ENCODE measurements at regions not wholly inside any gene's neighbourhood (a gene's known extent, or its start where the extent isn't known, plus 50 kb on each side); places are given as distances from the start of the nearest gene placed in this dataset.
"Not testable (repeated sequence)": the region's sequence is repeated elsewhere in the genome, so short reads cannot be mapped to it uniquely, and the experiment has no call there.

GRCh38 chr10:130934293-130935127 is 377.0 kb downstream of the TCERG1L start:
- DNase-seq (ENCODE audit: low read depth in 3 of 3) = no peak

- no peak for DNase-seq (ENCODE audit: low read depth in 3 of 3)
Observed at GRCh38 chr10:130935128-130935439, 376.4 kb downstream of the TCERG1L start.

DNA sequence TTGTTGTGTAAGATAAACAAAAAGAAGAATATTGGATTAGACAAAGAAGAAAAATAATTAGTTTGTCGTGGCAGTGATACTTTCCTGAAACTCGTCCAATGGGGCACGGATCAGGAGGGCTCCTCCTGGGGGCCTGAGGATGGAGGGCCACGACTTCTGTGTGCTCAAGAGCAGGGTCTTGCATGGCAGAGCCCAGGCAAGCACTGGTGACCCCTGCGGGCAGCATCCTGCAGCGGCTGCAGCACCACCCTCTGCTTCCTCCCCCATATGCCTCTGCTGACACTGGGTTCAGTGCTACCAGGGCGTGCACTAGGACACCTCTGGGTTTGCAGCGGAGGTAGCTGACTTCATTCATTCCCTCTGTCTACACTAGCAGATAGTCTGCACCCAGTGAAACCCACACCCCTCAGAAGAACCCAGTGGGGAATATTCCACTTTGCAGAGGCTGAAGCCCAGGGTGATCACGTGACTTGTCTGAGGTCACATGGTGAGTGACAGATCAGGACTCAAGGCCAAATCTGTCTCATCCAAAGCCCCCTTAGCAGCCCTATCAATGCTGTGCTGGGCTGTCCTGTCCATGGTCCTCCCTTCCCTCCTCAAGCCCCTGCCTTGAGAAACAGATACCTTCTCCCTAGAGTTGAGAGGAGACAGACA is 375.5 kb downstream of the TCERG1L start:
- DNase-seq (ENCODE audit: low read depth in 3 of 3) = no peak

GRCh38 chr10:130936851-130937250 is 374.7 kb downstream of the TCERG1L start:
- no peak for DNase-seq (ENCODE audit: low read depth in 3 of 3)

- DNase-seq (ENCODE audit: low read depth in 3 of 3) = no peak
Observed at GRCh38 chr10:130938051-130938450, 373.5 kb downstream of the TCERG1L start.

GRCh38 chr10:130938891-130939290 is 372.6 kb downstream of the TCERG1L start:
- DNase-seq (ENCODE audit: low read depth in 3 of 3) = not testable (repeated sequence)

GRCh38 chr10:130941886-130942285 is 369.6 kb downstream of the TCERG1L start:
- no peak for DNase-seq (ENCODE audit: low read depth in 3 of 3)

GRCh38 chr10:130952086-130952485 is 359.4 kb downstream of the TCERG1L start:
- no peak for DNase-seq (ENCODE audit: low read depth in 3 of 3)

GRCh38 chr10:130954326-130954905 is 357.1 kb downstream of the TCERG1L start:
- no peak for DNase-seq (ENCODE audit: low read depth in 3 of 3)

DNA sequence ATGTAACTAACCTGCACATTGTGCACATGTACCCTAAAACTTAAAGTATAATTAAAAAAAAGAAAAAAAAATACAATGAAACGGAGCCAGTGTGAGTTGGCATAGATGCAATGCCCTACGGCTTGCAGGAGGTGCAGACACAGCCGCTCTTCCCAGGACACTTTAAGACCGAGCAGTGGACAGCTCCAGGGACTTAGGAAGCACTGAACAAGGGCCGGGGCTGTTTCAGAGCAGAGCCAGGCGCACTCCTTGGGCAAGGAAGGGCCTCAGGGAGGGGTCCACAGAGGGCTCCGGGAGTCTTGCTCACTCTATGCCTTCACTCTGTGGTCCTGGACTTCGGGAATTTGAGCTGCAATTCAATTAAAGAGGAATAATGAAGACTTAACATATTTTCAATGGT is 355.3 kb downstream of the TCERG1L start:
- DNase-seq (ENCODE audit: low read depth in 3 of 3) = no peak

DNA sequence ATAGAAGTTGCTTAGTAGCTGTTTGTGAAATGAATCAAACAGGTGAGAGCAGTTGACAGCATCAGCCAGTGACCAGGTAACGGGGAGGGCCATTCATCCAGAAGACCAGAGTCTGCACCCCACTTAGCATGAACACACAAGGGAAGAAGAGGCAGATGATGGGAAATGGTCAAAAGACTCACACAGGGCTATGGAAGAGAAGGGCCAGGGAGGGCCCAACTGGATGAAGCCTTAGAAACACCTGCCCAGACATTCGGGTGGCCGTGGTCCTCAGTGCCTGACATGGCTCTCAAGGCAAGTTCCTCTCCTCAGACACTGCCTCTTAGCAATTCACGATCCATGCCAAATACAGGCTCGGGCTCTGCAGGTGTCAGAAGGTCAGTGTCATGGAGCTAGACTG is 354.1 kb downstream of the TCERG1L start:
- DNase-seq (ENCODE audit: low read depth in 3 of 3) = no peak

GRCh38 chr10:130958003-130958402 is 353.5 kb downstream of the TCERG1L start:
- no peak for DNase-seq (ENCODE audit: low read depth in 3 of 3)

GRCh38 chr10:130958981-130959751 is 352.4 kb downstream of the TCERG1L start:
- no peak for DNase-seq (ENCODE audit: low read depth in 3 of 3)

- no peak for DNase-seq (ENCODE audit: low read depth in 3 of 3)
Observed at GRCh38 chr10:130959752-130960195, 351.7 kb downstream of the TCERG1L start.

DNA sequence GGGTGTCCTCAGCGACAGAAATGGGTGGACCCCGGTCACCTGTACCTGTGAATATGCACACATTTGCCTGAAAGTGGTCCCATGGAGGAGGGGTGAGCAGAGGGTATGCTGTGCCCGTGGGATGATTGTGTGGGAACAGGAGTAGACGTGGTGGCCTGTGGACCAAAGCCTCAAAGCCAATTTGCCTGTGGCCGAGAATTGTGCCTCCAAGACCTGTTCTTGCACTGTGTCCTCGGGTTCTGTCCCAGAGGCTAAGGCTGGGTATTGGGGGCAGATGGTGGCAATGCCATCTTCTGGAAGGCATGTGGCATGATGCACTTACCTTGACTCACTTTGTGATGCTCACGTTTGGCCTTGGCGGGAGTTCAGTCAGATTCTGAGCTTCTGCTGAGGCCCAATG is 351.0 kb downstream of the TCERG1L start:
- no peak for DNase-seq (ENCODE audit: low read depth in 3 of 3)

DNA sequence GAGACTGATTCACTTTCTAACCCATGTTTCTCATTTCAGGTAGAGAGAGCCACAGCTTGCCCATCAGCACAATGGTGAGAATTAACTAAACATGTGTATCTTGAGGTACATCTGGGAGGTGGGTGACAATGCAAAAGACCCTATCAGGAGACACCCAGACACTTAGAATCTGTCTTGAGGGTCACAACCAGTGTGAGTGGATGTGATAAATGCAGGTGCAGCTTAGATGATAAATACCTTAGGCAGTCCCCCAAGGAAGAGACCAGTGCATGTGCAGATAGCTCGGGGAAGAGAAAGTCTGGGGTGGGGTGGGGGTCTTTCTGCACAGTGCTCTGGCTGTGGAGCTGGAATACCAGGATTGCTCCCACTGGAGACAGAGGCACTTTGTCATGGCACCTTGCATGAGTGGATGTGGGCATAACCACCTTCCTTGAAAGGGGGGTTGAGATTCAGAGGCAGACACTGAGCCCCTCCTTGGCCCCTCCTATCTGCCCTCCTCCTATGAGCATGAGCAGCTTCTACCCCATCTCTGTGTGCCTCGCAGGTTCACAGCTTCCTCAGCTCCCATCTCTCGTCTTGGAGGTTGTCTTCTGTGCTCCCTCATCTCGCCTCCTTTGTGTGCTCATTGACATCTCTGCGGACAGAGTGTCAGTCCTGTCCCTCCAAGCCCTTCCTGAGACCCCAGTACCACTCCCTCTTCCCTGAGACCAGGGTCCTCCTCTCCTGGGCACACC is 349.8 kb downstream of the TCERG1L start:
- no peak for DNase-seq (ENCODE audit: low read depth in 3 of 3)

DNA sequence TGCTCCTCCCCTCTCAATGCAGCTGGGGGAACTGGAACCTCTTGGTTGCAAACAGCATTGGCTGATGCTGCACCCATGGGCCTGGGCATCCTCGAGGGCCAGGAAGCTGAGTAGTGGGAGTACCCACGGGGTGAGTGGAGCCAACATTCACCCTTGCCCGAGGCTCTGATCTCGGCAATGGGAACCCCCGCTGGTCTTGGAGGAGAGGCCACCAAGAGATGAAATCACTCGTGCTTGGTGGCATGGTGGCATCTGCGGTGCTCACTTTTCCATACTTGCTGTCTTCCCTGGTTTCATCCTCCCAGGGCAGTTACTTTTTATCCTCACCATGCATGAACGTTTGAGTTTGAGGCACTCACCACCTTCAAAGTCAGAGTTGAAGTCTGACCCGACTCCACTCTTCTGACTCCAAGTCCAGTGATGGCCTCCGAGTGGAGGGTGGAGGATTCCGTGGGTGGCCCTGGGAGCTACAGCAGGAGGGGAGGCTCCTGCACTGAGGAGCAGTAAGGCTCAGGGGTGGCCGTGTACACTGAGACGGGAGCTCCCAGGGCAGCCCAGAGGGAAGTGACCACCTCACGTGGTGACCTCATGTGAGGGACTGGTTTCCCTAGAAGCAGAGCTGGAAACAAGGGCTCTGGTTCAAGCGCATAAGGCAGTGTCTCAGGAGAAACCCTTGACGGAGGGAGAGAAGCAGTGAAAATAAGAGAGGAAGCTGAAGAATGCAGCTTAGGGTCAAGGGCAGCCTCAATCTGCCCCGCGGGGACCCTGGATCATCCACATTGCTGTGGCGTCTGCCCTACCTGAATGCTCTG is 349.1 kb downstream of the TCERG1L start:
- DNase-seq (ENCODE audit: low read depth in 3 of 3) = no peak

GRCh38 chr10:130963052-130963393 is 348.5 kb downstream of the TCERG1L start:
- DNase-seq (ENCODE audit: low read depth in 3 of 3) = no peak

GRCh38 chr10:130963786-130964522 is 347.6 kb downstream of the TCERG1L start:
- DNase-seq (ENCODE audit: low read depth in 3 of 3) = no peak

DNA sequence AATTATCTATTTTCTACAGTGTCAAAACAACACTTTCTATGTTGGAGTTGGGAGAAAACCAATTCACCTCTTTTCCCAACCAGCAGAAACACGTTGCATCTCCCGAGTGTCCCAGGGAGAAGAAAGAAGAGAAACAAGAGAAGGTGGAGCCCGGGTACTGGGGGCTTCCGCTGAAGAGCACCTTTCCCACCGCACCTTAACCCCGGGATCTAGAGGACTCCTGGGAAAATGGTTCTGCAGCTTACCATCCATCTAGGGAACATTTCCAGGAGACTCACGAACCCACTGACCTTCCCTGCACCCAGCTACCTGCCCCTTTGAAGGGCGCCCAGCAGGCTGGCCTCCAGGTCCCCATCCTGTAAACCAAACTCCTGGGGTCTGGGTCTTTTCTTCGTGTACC is 346.8 kb downstream of the TCERG1L start:
- no peak for DNase-seq (ENCODE audit: low read depth in 3 of 3)

Measured in stimulated activated CD4-positive, alpha-beta T cell treated with anti-CD3 and anti-CD28 coated beads, TNF-alpha, amount 100 ng/mL, for 4 hours (primary cell).